ENCODE measurements at regions not wholly inside any gene's neighbourhood (a gene's known extent, or its start where the extent isn't known, plus 50 kb on each side); places are given as distances from the start of the nearest gene placed in this dataset.

- no peak for TF ChIP-seq EZH2 (IDR thresholded peaks at IDR 0.05)
- TF ChIP-seq CTCF (IDR thresholded peaks at IDR 0.05 in 2 of 3, conservative IDR thresholded peaks at IDR 0.05 in 1 of 3; ENCODE audit: borderline replicate concordance in 1 of 3, insufficient read depth in 1 of 3, low read depth in 2 of 3, low read length in 2 of 3), result no peak
- no peak for TF ChIP-seq ATF3 (IDR thresholded peaks at IDR 0.05)
- TF ChIP-seq POLR2A (IDR thresholded peaks at IDR 0.05; ENCODE audit: borderline replicate concordance, extremely low read depth, insufficient read depth, insufficient read length), result no peak
- no peak for TF ChIP-seq SP1 (IDR thresholded peaks at IDR 0.05; ENCODE audit: low read depth)
- TF ChIP-seq POLR2AphosphoS5 (IDR thresholded peaks at IDR 0.05; ENCODE audit: low read depth, low read length), result no peak
- no peak for TF ChIP-seq REST (IDR thresholded peaks at IDR 0.05; ENCODE audit: low read depth)
- TF ChIP-seq ZFX (IDR thresholded peaks at IDR 0.05), result no peak
- TF ChIP-seq JUND (IDR thresholded peaks at IDR 0.05), result no peak
Observed at GRCh38 chr5:115070737-115071136, 99.0 kb downstream of the TRIM36 start.
